ENCODE measurements at regions not wholly inside any gene's neighbourhood (a gene's known extent, or its start where the extent isn't known, plus 50 kb on each side); places are given as distances from the start of the nearest gene placed in this dataset.

DNA sequence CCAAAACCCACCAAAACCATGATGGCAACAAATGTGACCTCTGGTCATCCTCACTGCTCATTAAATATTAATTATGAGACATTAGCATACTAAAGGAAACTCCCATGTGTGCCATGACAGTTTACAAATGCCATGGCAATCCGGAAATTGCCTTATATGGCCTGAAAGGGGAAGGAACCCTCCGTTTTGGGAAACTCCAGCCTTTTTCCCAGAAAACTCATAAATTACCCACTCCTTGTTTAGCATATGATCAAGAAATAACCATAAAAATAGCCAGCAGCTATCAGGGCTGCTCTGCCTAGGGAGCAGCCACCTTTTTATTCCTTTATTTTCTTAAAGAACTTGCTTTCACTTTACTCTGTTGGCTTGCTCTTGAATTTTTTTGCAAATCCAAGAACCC lies 992.7 kb downstream of the NTRK3 start:
- H3K4me1 ChIP-seq = no peaks in the 10 kb centered on the region
- H3K27ac ChIP-seq (replicated peaks in 1 of 4) = no peak overlapping the region
- intact Hi-C loops (cut with DNase I) = no loop called here
- H3K4me3 ChIP-seq = no peak overlapping the region
- WGBS = 50% methylated on average over 2 of the region's 2 CpGs
- DNase-seq (ENCODE audit: extremely low spot score) = no peak
- peaks cover 0 to 3% (median 0%) of the 10 kb centered on the region in 4 donors for H3K9me3 ChIP-seq
- TF ChIP-seq POLR2AphosphoS5 (IDR thresholded peaks at IDR 0.05) (no peak), EP300 (IDR thresholded peaks at IDR 0.05) (no peak), POLR2A (IDR thresholded peaks at IDR 0.05; ENCODE audit: low read depth) (no peak)
- TF ChIP-seq, protein P1, sequence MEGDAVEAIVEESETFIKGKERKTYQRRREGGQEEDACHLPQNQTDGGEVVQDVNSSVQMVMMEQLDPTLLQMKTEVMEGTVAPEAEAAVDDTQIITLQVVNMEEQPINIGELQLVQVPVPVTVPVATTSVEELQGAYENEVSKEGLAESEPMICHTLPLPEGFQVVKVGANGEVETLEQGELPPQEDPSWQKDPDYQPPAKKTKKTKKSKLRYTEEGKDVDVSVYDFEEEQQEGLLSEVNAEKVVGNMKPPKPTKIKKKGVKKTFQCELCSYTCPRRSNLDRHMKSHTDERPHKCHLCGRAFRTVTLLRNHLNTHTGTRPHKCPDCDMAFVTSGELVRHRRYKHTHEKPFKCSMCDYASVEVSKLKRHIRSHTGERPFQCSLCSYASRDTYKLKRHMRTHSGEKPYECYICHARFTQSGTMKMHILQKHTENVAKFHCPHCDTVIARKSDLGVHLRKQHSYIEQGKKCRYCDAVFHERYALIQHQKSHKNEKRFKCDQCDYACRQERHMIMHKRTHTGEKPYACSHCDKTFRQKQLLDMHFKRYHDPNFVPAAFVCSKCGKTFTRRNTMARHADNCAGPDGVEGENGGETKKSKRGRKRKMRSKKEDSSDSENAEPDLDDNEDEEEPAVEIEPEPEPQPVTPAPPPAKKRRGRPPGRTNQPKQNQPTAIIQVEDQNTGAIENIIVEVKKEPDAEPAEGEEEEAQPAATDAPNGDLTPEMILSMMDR (IDR thresholded peaks at IDR 0.05) = no peak
- H3K27me3 ChIP-seq = no peaks in the 10 kb centered on the region
- no peaks in the 10 kb centered on the region for H3K36me3 ChIP-seq

DNA sequence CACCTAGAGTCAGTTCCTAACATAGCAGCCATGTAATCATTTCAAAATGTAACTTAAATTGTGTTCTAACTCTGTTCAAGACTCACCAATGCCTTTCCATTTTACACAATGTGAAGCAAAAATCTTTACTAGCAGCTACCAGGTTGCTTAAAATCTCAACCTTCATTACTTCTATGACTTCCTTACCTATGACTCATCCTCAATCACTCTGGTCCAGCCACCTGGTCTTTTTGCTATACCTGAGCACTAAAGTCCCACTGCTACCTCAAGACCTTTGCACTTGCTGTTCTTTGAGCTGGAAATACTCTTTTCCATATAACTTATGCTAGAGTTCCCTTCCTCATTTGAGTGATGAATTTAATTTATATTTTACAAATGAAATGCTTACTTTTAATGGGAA lies 993.2 kb downstream of the NTRK3 start:
- H3K9me3 ChIP-seq = peaks cover 0 to 3% (median 0%) of the 10 kb centered on the region in 4 donors
- DNase-seq (ENCODE audit: extremely low spot score) = no peak
- H3K36me3 ChIP-seq = no peaks in the 10 kb centered on the region
- H3K27me3 ChIP-seq = no peaks in the 10 kb centered on the region
- TF ChIP-seq, protein P1 (IDR thresholded peaks at IDR 0.05) = no peak
- TF ChIP-seq POLR2A (IDR thresholded peaks at IDR 0.05; ENCODE audit: low read depth) = no peak
- no peak for TF ChIP-seq EP300 (IDR thresholded peaks at IDR 0.05)
- TF ChIP-seq POLR2AphosphoS5 (IDR thresholded peaks at IDR 0.05) = no peak
- no peak overlapping the region for H3K4me3 ChIP-seq
- no peak overlapping the region for H3K27ac ChIP-seq (replicated peaks in 1 of 4)
- intact Hi-C loops (cut with DNase I) = no loop called here
- H3K4me1 ChIP-seq = no peaks in the 10 kb centered on the region

DNA sequence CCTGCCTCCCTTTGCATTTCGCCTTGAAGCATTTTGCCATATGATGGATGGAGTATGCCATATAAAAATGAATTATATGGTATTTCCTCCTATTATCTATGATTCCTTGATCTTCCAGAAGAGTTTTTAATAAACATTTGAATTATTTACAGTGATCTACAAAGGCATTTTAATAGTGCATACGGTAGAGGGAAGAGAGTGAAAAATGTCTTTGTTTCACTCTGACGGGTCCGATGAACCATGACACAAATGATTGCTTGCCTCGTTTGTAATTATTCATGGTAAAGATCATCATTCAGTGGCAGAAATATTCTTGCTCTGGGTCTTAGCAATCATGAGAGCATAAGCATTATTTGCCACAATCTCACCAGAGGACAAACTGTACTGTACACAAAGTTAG lies 1010.9 kb downstream of the NTRK3 start:
- intact Hi-C loops (cut with DNase I) = no loop called here
- no peak overlapping the region for H3K27ac ChIP-seq (replicated peaks in 1 of 4)
- no peaks in the 10 kb centered on the region for H3K36me3 ChIP-seq
- 68% methylated on average over 5 of the region's 5 CpGs for WGBS
- no peaks in the 10 kb centered on the region for H3K27me3 ChIP-seq
- H3K9me3 ChIP-seq = peaks cover 0 to 4% (median 0%) of the 10 kb centered on the region in 4 donors
- H3K4me1 ChIP-seq = no peaks in the 10 kb centered on the region
- H3K4me3 ChIP-seq = no peak overlapping the region
- TF ChIP-seq, protein P1 (IDR thresholded peaks at IDR 0.05) = no peak
- TF ChIP-seq POLR2AphosphoS5 (IDR thresholded peaks at IDR 0.05) = no peak
- no peak for TF ChIP-seq EP300 (IDR thresholded peaks at IDR 0.05)
- no peak for TF ChIP-seq POLR2A (IDR thresholded peaks at IDR 0.05; ENCODE audit: low read depth)
- no peak for DNase-seq (ENCODE audit: extremely low spot score)

DNA sequence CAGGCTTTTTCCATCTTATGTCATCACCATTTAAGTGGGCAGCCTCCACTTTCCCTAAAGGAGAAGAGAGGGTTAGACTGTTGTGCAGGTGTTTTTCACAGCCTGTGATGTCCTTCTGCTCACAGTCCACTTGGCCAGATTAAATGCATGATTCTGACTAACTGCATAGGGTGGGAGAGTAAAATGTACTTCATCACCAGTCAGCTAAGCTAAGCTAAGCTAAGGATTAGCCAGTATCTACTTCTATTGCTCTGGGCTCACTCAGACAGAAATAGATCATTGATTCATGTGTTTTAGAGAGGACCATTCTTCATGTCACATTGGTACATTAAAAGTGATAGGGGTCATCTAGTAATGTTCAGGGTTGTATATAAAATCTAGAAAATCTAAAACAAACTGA lies 1013.1 kb downstream of the NTRK3 start:
- DNase-seq (ENCODE audit: extremely low spot score) = no peak
- Histone ChIP-seq H3K9me3 (no peaks in the 10 kb centered on the region), H3K27me3 (no peaks in the 10 kb centered on the region), H3K4me3 (no peak overlapping the region), H3K36me3 (no peaks in the 10 kb centered on the region), H3K27ac (replicated peaks in 1 of 4) (no peak overlapping the region), H3K4me1 (no peaks in the 10 kb centered on the region)
- TF ChIP-seq, protein P1 (IDR thresholded peaks at IDR 0.05) = no peak
- no peak for TF ChIP-seq POLR2A (IDR thresholded peaks at IDR 0.05; ENCODE audit: low read depth)
- intact Hi-C loops (cut with DNase I) = no loop called here

DNA sequence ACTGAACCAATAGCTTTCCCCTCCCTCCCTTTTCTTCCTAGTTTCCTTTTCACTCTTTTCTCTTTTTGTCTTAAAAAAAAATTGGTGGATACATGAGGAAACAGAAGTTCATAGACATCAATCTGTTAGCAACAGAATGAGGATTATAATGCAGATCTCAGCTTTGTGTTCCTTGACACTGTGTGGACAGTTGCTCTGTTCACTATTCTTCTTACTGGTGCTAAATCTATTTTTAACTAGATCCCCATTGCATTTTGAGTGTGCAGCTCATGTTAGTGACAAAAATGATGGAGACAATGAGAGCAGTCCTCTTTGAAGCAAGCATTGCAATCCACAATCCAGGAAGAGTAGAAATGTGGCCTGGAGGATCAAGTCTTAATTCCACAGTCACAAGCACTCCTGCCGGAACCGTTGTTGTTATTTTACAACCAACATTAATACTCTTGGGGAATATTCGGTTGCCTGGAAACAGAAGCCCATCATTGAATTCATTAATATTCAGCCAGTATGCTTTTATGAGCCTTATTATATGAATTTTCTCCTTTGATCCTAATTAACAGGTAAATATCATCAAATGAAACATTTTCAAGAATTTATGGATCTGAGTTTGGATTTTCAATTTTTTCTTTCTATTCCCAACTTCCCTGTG lies 1016.8 kb downstream of the NTRK3 start:
- Histone ChIP-seq H3K4me3 (no peak overlapping the region), H3K9me3 (no peaks in the 10 kb centered on the region), H3K27me3 (no peaks in the 10 kb centered on the region), H3K27ac (replicated peaks in 1 of 4) (no peak overlapping the region), H3K4me1 (no peaks in the 10 kb centered on the region), H3K36me3 (no peaks in the 10 kb centered on the region)
- intact Hi-C loops (cut with DNase I) = no loop called here
- WGBS = 86% methylated on average over 3 of the region's 3 CpGs
- no peak for DNase-seq (ENCODE audit: extremely low spot score)
- TF ChIP-seq EP300 (IDR thresholded peaks at IDR 0.05) (no peak), POLR2A (IDR thresholded peaks at IDR 0.05; ENCODE audit: low read depth) (no peak), POLR2AphosphoS5 (IDR thresholded peaks at IDR 0.05) (no peak)
- TF ChIP-seq, protein P1 (IDR thresholded peaks at IDR 0.05) = no peak
